Neural cell (in vitro differentiated cells): ENCODE measurements at regions not wholly inside any gene's neighbourhood (a gene's known extent, or its start where the extent isn't known, plus 50 kb on each side); places are given as distances from the start of the nearest gene placed in this dataset.

Source experiments
- H2AFZ ChIP-seq: fragments of 200-600, 300-800 bp; sonication (generic), shearing (Covaris generic); 2 replicates; pipeline ENCODE4 v1.6.0; 2014; ENCODE audit warnings: low read depth, mild to moderate bottlenecking, antibody characterized with exemption, low read length, moderate library complexity
- H3F3A ChIP-seq: fragments of 200-600 bp; shearing (Covaris generic); 2 replicates; pipeline ENCODE4 v1.6.1; 2016; ENCODE audit warnings: mild to moderate bottlenecking, moderate library complexity, mixed read lengths, antibody characterized with exemption, low read length; ENCODE audit not compliant: insufficient read depth, poor library complexity, severe bottlenecking
- H3K27ac ChIP-seq: fragments of 200-600, 300-800 bp; sonication (generic), shearing (Covaris generic); 2 replicates; pipeline ENCODE4 v1.5.1; 2014; ENCODE audit warnings: mild to moderate bottlenecking, low read length, moderate library complexity
- H3K27me3 ChIP-seq: fragments of 300-800, 200-600 bp; sonication (generic), shearing (Covaris generic); 2 replicates; pipeline ENCODE4 v1.6.0; 2014; ENCODE audit warnings: mild to moderate bottlenecking, low read depth, low read length, moderate library complexity; ENCODE audit not compliant: insufficient read depth
- H3K36me3 ChIP-seq: fragments of 300-800, 200-600 bp; sonication (generic), shearing (Covaris generic); 2 replicates; pipeline ENCODE4 v1.5.1; 2014; ENCODE audit warnings: mild to moderate bottlenecking, antibody characterized with exemption, low read length, moderate library complexity; ENCODE audit not compliant: insufficient read depth
- H3K4me2 ChIP-seq: fragments of 300-800, 200-600 bp; sonication (generic), shearing (Covaris generic); 2 replicates; pipeline ENCODE4 v1.6.0; 2014; ENCODE audit warnings: mild to moderate bottlenecking, low read length
- H3K4me3 ChIP-seq: fragments of 300-800, 200-600 bp; sonication (generic), shearing (Covaris generic); 2 replicates; pipeline ENCODE4 v1.5.1; 2014; ENCODE audit warnings: mild to moderate bottlenecking, low read length, moderate library complexity
- H3K79me2 ChIP-seq: fragments of 200-600 bp; shearing (Covaris generic); replicated peaks from 2 replicates; pipeline ENCODE4 v1.6.0; 2014; ENCODE audit warnings: mild to moderate bottlenecking, low read length, moderate library complexity; ENCODE audit not compliant: insufficient read depth
- H3K9ac ChIP-seq: fragments of 300-800, 200-600 bp; sonication (generic), shearing (Covaris generic); 2 replicates; pipeline ENCODE4 v1.6.1; 2016; ENCODE audit warnings: mild to moderate bottlenecking, low read length, mixed read lengths
- H3K9me2 ChIP-seq: fragments of 200-600 bp; shearing (Covaris generic); 2 replicates; pipeline ENCODE4 v1.6.1; 2016; ENCODE audit warnings: mild to moderate bottlenecking, low read length, mixed read lengths; ENCODE audit not compliant: insufficient read depth
- H3K9me3 ChIP-seq: fragments of 200-600, 300-800 bp; sonication (generic), shearing (Covaris generic); 2 replicates; pipeline ENCODE4 v1.6.1; 2016; ENCODE audit warnings: mild to moderate bottlenecking, mixed run types, low read length, moderate library complexity, mixed read lengths
- H4K20me1 ChIP-seq: fragments of 200-600 bp; shearing (Covaris generic); 2 replicates; pipeline ENCODE4 v1.6.1; 2016; ENCODE audit warnings: mild to moderate bottlenecking, mixed run types; ENCODE audit not compliant: insufficient read depth
- CTCF ChIP-seq: fragments of 450-650 bp; IDR thresholded peaks from 2 replicates; pipeline ENCODE4 v1.5.1; 2014; ENCODE audit warnings: antibody characterized with exemption, mild to moderate bottlenecking, moderate library complexity; ENCODE audit not compliant: poor library complexity, severe bottlenecking
- EP300 ChIP-seq: fragments of 450-650 bp; conservative IDR thresholded peaks from 2 replicates; pipeline ENCODE4 v1.6.1; 2014; ENCODE audit warnings: antibody characterized with exemption, mild to moderate bottlenecking, moderate library complexity; ENCODE audit not compliant: poor library complexity, severe bottlenecking
- EZH2 ChIP-seq: fragments of 200-600, 300-800 bp; shearing (Covaris generic), sonication (generic); IDR thresholded peaks from 2 replicates; pipeline ENCODE4 v1.6.1; 2014; ENCODE audit warnings: antibody characterized with exemption, low read length, borderline replicate concordance, mild to moderate bottlenecking; ENCODE audit not compliant: insufficient read depth, poor library complexity, severe bottlenecking
- MXI1 ChIP-seq: fragments of 450-650 bp; conservative IDR thresholded peaks from 2 replicates; pipeline ENCODE4 v1.6.1; 2014; ENCODE audit warnings: antibody characterized with exemption, mild to moderate bottlenecking; ENCODE audit not compliant: poor library complexity, severe bottlenecking
- POLR2AphosphoS5 ChIP-seq: IDR thresholded peaks from 2 replicates; pipeline ENCODE4 v1.6.1; 2012
- RAD21 ChIP-seq: fragments of 450-650 bp; conservative IDR thresholded peaks from 2 replicates; pipeline ENCODE4 v1.6.1; 2014; ENCODE audit warnings: antibody characterized with exemption, mild to moderate bottlenecking, moderate library complexity
- REST ChIP-seq: IDR thresholded peaks from 2 replicates; pipeline ENCODE4 v1.6.1; 2012; ENCODE audit warnings: borderline replicate concordance
- SMC3 ChIP-seq: fragments of 450-650 bp; conservative IDR thresholded peaks from 2 replicates; pipeline ENCODE4 v1.6.1; 2014; ENCODE audit warnings: antibody characterized with exemption, mild to moderate bottlenecking, moderate library complexity; ENCODE audit not compliant: poor library complexity
- TAF1 ChIP-seq: IDR thresholded peaks from 2 replicates; pipeline ENCODE4 v1.6.1; 2012; ENCODE audit warnings: low read depth

DNA sequence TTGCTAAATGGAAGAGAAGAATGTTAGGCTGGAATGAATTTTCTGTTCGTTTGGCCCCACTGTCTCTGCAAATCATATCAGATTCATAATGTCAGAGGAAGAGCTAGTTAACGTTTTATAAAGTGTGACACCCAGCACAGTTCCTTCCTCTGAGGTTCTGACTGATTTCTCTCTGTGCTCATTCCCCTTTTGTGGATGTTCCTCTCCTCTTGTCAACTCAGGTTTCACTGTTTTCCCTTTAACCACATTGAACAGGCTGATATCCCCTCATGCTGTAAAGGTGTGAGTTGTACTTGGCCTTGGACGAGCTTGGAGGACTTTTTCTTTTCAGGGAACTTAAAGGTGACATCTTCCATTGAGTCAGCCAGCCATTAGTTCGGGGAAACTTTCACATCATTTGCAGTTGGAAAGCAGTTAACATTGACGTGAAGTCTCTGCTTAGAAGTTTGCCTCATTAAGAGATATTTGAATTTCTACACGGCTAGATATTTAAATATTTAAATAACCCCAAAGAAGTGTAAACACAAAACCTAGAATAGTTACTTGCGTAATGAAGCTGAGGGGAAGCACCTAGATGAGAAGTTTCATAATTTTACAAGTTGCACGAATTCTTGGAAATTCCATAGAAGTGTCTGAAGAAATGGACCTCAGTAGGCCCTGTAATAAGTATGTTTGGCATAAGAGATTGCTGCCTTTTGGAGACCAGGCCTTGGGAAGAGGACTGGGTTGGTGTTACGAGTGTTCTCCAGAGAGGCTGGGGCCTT, 101.5 kb upstream of the EGR2 start:
- no peak overlapping the region for H3K4me3 ChIP-seq
- no peak overlapping the region for H2AFZ ChIP-seq
- TF ChIP-seq EP300, result no peak
- TF ChIP-seq TAF1, result no peak
- no peak for TF ChIP-seq REST
- H3F3A ChIP-seq, result no peaks in the 10 kb centered on the region
- no peak overlapping the region for H3K27ac ChIP-seq
- H3K27me3 ChIP-seq, result no peaks in the 10 kb centered on the region
- no peaks in the 10 kb centered on the region for H3K9me2 ChIP-seq
- no peaks in the 10 kb centered on the region for H3K79me2 ChIP-seq
- H3K36me3 ChIP-seq, result no peaks in the 10 kb centered on the region
- H4K20me1 ChIP-seq, result no peaks in the 10 kb centered on the region
- no peak overlapping the region for H3K4me2 ChIP-seq
- H3K9me3 ChIP-seq, result no peaks in the 10 kb centered on the region
- no peak overlapping the region for H3K9ac ChIP-seq

GRCh38 chr10:62916141-62916603, 100.0 kb upstream of the EGR2 start:
- H3K9me3 ChIP-seq, result no peaks in the 10 kb centered on the region
- H2AFZ ChIP-seq, result no peak overlapping the region
- H3K27ac ChIP-seq, result no peak overlapping the region
- no peaks in the 10 kb centered on the region for H3K36me3 ChIP-seq
- TF ChIP-seq REST (no peak), EP300 (no peak), CTCF (no peak), TAF1 (no peak), EZH2 (no peak), SMC3 (no peak), MXI1 (no peak), RAD21 (no peak), POLR2AphosphoS5 (no peak)
- H4K20me1 ChIP-seq, result no peaks in the 10 kb centered on the region
- no peaks in the 10 kb centered on the region for H3K9me2 ChIP-seq
- no peak overlapping the region for H3K4me3 ChIP-seq
- H3F3A ChIP-seq, result no peaks in the 10 kb centered on the region
- H3K27me3 ChIP-seq, result no peaks in the 10 kb centered on the region
- no peaks in the 10 kb centered on the region for H3K79me2 ChIP-seq
- no peak overlapping the region for H3K9ac ChIP-seq
- H3K4me2 ChIP-seq, result no peak overlapping the region
